ENCODE measurements at regions not wholly inside any gene's neighbourhood (a gene's known extent, or its start where the extent isn't known, plus 50 kb on each side); places are given as distances from the start of the nearest gene placed in this dataset.

- DNase-seq = no peak
- Histone ChIP-seq H3K9me3 (ENCODE audit: control insufficient read depth, low read depth, low read length) (no peaks in the 10 kb centered on the region), H3K27me3 (ENCODE audit: control insufficient read depth, insufficient read depth, low read length) (no peaks in the 10 kb centered on the region), H3K27ac (ENCODE audit: low read length) (no peak overlapping the region), H3K4me3 (ENCODE audit: low read length) (no peak overlapping the region), H3K36me3 (ENCODE audit: control insufficient read depth, insufficient read depth, low read length) (no peaks in the 10 kb centered on the region), H3K4me1 (ENCODE audit: control insufficient read depth, insufficient read depth, low read length) (no peaks in the 10 kb centered on the region)
- no CpG with 5 or more reads among the region's 10 CpGs for WGBS (ENCODE audit: insufficient coverage, low lambda C conversion rate)
Observed at GRCh38 chrX:13266641-13267345, 53.1 kb downstream of the ATXN3L start.

- peaks cover 3% of the 10 kb centered on the region for H3K4me1 ChIP-seq (ENCODE audit: control insufficient read depth, insufficient read depth, low read length)
- DNase-seq = peak; percentile 17 to 48
- H3K4me3 ChIP-seq (ENCODE audit: low read length) = no peak overlapping the region
- H3K27ac ChIP-seq (ENCODE audit: low read length) = no peak overlapping the region
- no peaks in the 10 kb centered on the region for H3K9me3 ChIP-seq (ENCODE audit: control insufficient read depth, low read depth, low read length)
- H3K27me3 ChIP-seq (ENCODE audit: control insufficient read depth, insufficient read depth, low read length) = no peaks in the 10 kb centered on the region
- WGBS (ENCODE audit: insufficient coverage, low lambda C conversion rate) = no CpG with 5 or more reads among the region's 4 CpGs
- no peaks in the 10 kb centered on the region for H3K36me3 ChIP-seq (ENCODE audit: control insufficient read depth, insufficient read depth, low read length)
Observed at GRCh38 chrX:13265549-13266132, 54.2 kb downstream of the ATXN3L start.

GRCh38 chrX:13265111-13265510, 54.7 kb downstream of the ATXN3L start:
- peaks cover 3% of the 10 kb centered on the region for H3K4me1 ChIP-seq (ENCODE audit: control insufficient read depth, insufficient read depth, low read length)
- DNase-seq = no peak
- no peaks in the 10 kb centered on the region for H3K9me3 ChIP-seq (ENCODE audit: control insufficient read depth, low read depth, low read length)
- WGBS (ENCODE audit: insufficient coverage, low lambda C conversion rate) = no CpG with 5 or more reads among the region's 1 CpG
- H3K4me3 ChIP-seq (ENCODE audit: low read length) = no peak overlapping the region
- H3K27ac ChIP-seq (ENCODE audit: low read length) = no peak overlapping the region
- H3K36me3 ChIP-seq (ENCODE audit: control insufficient read depth, insufficient read depth, low read length) = no peaks in the 10 kb centered on the region
- H3K27me3 ChIP-seq (ENCODE audit: control insufficient read depth, insufficient read depth, low read length) = no peaks in the 10 kb centered on the region

- Histone ChIP-seq H3K9me3 (ENCODE audit: control insufficient read depth, low read depth, low read length) (no peaks in the 10 kb centered on the region), H3K27ac (ENCODE audit: low read length) (no peak overlapping the region), H3K4me3 (ENCODE audit: low read length) (no peak overlapping the region), H3K4me1 (ENCODE audit: control insufficient read depth, insufficient read depth, low read length) (peaks cover 3% of the 10 kb centered on the region), H3K27me3 (ENCODE audit: control insufficient read depth, insufficient read depth, low read length) (no peaks in the 10 kb centered on the region), H3K36me3 (ENCODE audit: control insufficient read depth, insufficient read depth, low read length) (no peaks in the 10 kb centered on the region)
- no peak for DNase-seq
- WGBS (ENCODE audit: insufficient coverage, low lambda C conversion rate) = no CpG with 5 or more reads among the region's 6 CpGs
Observed at GRCh38 chrX:13263560-13264251, 56.1 kb downstream of the ATXN3L start.

GRCh38 chrX:13261348-13261747, 58.5 kb downstream of the ATXN3L start:
- Histone ChIP-seq H3K4me3 (ENCODE audit: low read length) (no peak overlapping the region), H3K27ac (ENCODE audit: low read length) (no peak overlapping the region), H3K4me1 (ENCODE audit: control insufficient read depth, insufficient read depth, low read length) (peaks cover 3% of the 10 kb centered on the region), H3K36me3 (ENCODE audit: control insufficient read depth, insufficient read depth, low read length) (no peaks in the 10 kb centered on the region), H3K27me3 (ENCODE audit: control insufficient read depth, insufficient read depth, low read length) (no peaks in the 10 kb centered on the region), H3K9me3 (ENCODE audit: control insufficient read depth, low read depth, low read length) (no peaks in the 10 kb centered on the region)
- DNase-seq = no peak
- no CpG with 5 or more reads among the region's 5 CpGs for WGBS (ENCODE audit: insufficient coverage, low lambda C conversion rate)

- no CpG with 5 or more reads among the region's 4 CpGs for WGBS (ENCODE audit: insufficient coverage, low lambda C conversion rate)
- Histone ChIP-seq H3K4me3 (ENCODE audit: low read length) (no peak overlapping the region), H3K27ac (ENCODE audit: low read length) (no peak overlapping the region), H3K9me3 (ENCODE audit: control insufficient read depth, low read depth, low read length) (no peaks in the 10 kb centered on the region), H3K27me3 (ENCODE audit: control insufficient read depth, insufficient read depth, low read length) (no peaks in the 10 kb centered on the region), H3K36me3 (ENCODE audit: control insufficient read depth, insufficient read depth, low read length) (no peaks in the 10 kb centered on the region), H3K4me1 (ENCODE audit: control insufficient read depth, insufficient read depth, low read length) (peaks cover 3% of the 10 kb centered on the region)
- DNase-seq = no peak
Observed at GRCh38 chrX:13260598-13260997, 59.3 kb downstream of the ATXN3L start.

- H3K36me3 ChIP-seq (ENCODE audit: control insufficient read depth, insufficient read depth, low read length) = no peaks in the 10 kb centered on the region
- H3K9me3 ChIP-seq (ENCODE audit: control insufficient read depth, low read depth, low read length) = no peaks in the 10 kb centered on the region
- no peak overlapping the region for H3K27ac ChIP-seq (ENCODE audit: low read length)
- peaks cover 3% of the 10 kb centered on the region for H3K4me1 ChIP-seq (ENCODE audit: control insufficient read depth, insufficient read depth, low read length)
- DNase-seq = no peak
- H3K4me3 ChIP-seq (ENCODE audit: low read length) = no peak overlapping the region
- no peaks in the 10 kb centered on the region for H3K27me3 ChIP-seq (ENCODE audit: control insufficient read depth, insufficient read depth, low read length)
- no CpG with 5 or more reads among the region's 5 CpGs for WGBS (ENCODE audit: insufficient coverage, low lambda C conversion rate)
Observed at GRCh38 chrX:13258725-13259124, 61.1 kb downstream of the ATXN3L start.

- DNase-seq = no peak
- Histone ChIP-seq H3K36me3 (ENCODE audit: control insufficient read depth, insufficient read depth, low read length) (no peaks in the 10 kb centered on the region), H3K4me3 (ENCODE audit: low read length) (no peak overlapping the region), H3K4me1 (ENCODE audit: control insufficient read depth, insufficient read depth, low read length) (peaks cover 3% of the 10 kb centered on the region), H3K9me3 (ENCODE audit: control insufficient read depth, low read depth, low read length) (no peaks in the 10 kb centered on the region), H3K27ac (ENCODE audit: low read length) (no peak overlapping the region), H3K27me3 (ENCODE audit: control insufficient read depth, insufficient read depth, low read length) (no peaks in the 10 kb centered on the region)
- WGBS (ENCODE audit: insufficient coverage, low lambda C conversion rate) = no CpG with 5 or more reads among the region's 3 CpGs
Observed at GRCh38 chrX:13258052-13258444, 61.8 kb downstream of the ATXN3L start.

- WGBS (ENCODE audit: insufficient coverage, low lambda C conversion rate) = no CpG with 5 or more reads among the region's 6 CpGs
- no peaks in the 10 kb centered on the region for H3K36me3 ChIP-seq (ENCODE audit: control insufficient read depth, insufficient read depth, low read length)
- H3K4me3 ChIP-seq (ENCODE audit: low read length) = no peak overlapping the region
- H3K27ac ChIP-seq (ENCODE audit: low read length) = no peak overlapping the region
- H3K27me3 ChIP-seq (ENCODE audit: control insufficient read depth, insufficient read depth, low read length) = no peaks in the 10 kb centered on the region
- peaks cover 3% of the 10 kb centered on the region for H3K4me1 ChIP-seq (ENCODE audit: control insufficient read depth, insufficient read depth, low read length)
- H3K9me3 ChIP-seq (ENCODE audit: control insufficient read depth, low read depth, low read length) = no peaks in the 10 kb centered on the region
- DNase-seq = no peak
Observed at GRCh38 chrX:13257223-13258051, 62.4 kb downstream of the ATXN3L start.

- H3K27me3 ChIP-seq (ENCODE audit: control insufficient read depth, insufficient read depth, low read length) = no peaks in the 10 kb centered on the region
- no peaks in the 10 kb centered on the region for H3K9me3 ChIP-seq (ENCODE audit: control insufficient read depth, low read depth, low read length)
- DNase-seq = no peak
- no peak overlapping the region for H3K27ac ChIP-seq (ENCODE audit: low read length)
- H3K4me3 ChIP-seq (ENCODE audit: low read length) = no peak overlapping the region
- peaks cover 2% of the 10 kb centered on the region for H3K4me1 ChIP-seq (ENCODE audit: control insufficient read depth, insufficient read depth, low read length)
- no peaks in the 10 kb centered on the region for H3K36me3 ChIP-seq (ENCODE audit: control insufficient read depth, insufficient read depth, low read length)
Observed at GRCh38 chrX:13256603-13257002, 63.2 kb downstream of the ATXN3L start.
